Stimulated activated CD4-positive, alpha-beta T cell treated with anti-CD3 and anti-CD28 coated beads, TNF-alpha, amount 100 ng/mL, for 1 hour (primary cell): ENCODE measurements at regions not wholly inside any gene's neighbourhood (a gene's known extent, or its start where the extent isn't known, plus 50 kb on each side); places are given as distances from the start of the nearest gene placed in this dataset.

Experiments
- DNase-seq, 3 donors: peaks; one replicate each; pipeline ENCODE4 v3.0.0-alpha.2; 2020; ENCODE audit warnings: low read depth in 3 of 3, low spot score in 1 of 3

- DNase-seq: no peak
Measured at GRCh38 chr6:95489185-95489863, 88.0 kb upstream of the MANEA start.

GRCh38 chr6:95496769-95497426, 80.4 kb upstream of the MANEA start:
- DNase-seq: no peak

- no peak for DNase-seq
Measured at GRCh38 chr6:95501032-95501904, 76.1 kb upstream of the MANEA start.

GRCh38 chr6:95503568-95503967, 73.8 kb upstream of the MANEA start:
- no peak for DNase-seq

GRCh38 chr6:95511404-95511803, 65.9 kb upstream of the MANEA start:
- no peak for DNase-seq

GRCh38 chr6:95515975-95516374, 61.4 kb upstream of the MANEA start:
- DNase-seq: no peak

GRCh38 chr6:95517004-95517403, 60.3 kb upstream of the MANEA start:
- no peak for DNase-seq

- no peak for DNase-seq
Measured at GRCh38 chr6:95517568-95517967, 59.8 kb upstream of the MANEA start.

GRCh38 chr6:95518630-95519227, 58.6 kb upstream of the MANEA start:
- no peak for DNase-seq

- no peak for DNase-seq
Measured at GRCh38 chr6:95519228-95520037, 57.9 kb upstream of the MANEA start.

GRCh38 chr6:95521181-95521580, 56.2 kb upstream of the MANEA start:
- no peak for DNase-seq
